GM21360 (cell line): ENCODE measurements at regions not wholly inside any gene's neighbourhood (a gene's known extent, or its start where the extent isn't known, plus 50 kb on each side); places are given as distances from the start of the nearest gene placed in this dataset.

Source experiments
- ATAC-seq: cut with Tn5 transposase; IDR thresholded peaks from one replicate; pipeline ENCODE4 v1.9.1; 2021; ENCODE audit warnings: mild to moderate bottlenecking, moderate library complexity; ENCODE audit not compliant: unreplicated experiment

DNA sequence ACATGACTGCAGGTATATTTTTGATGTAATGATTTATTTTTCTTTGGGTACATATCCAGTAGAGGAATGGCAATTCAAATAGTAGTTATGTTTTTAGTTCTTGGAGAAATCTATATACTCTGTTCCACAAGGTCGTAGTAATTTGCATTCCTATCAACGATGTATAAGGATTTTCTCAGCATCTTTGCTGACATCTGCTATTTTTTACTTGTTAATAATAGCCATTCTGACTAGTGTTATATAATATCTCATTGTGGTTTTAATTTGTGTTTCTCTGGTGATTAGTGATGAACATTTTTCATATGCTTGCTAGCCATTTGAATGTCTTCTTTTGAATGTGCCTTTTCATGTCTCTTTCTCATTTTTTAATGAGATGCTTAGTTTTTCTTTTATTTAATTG is 292.1 kb upstream of the RGS18 start:
- ATAC-seq: no peak

DNA sequence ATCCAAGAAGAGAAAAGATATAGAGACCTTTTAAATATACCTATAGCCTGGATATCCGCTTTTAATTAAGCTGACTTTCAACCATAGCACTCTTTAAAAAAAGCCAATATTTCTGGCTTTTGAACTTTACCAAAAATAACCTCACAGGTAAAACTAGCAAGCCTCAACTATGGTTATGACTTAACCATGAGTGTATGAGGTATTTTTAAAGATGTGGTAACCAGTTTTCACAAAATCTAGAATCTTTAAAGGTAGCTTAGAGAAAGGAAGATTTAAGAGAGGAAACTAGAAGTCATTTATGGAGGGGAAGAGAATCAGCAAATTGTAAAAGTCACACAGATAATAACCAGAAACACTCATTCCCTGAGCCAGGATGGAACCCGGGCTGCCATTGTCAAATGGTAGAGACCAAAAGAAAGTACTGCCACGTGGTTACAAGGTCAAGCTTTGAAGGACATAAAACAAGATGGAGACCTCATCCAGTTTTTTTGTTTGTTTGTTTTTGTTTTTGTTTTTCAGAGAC is 288.4 kb upstream of the RGS18 start:
- ATAC-seq: no peak

DNA sequence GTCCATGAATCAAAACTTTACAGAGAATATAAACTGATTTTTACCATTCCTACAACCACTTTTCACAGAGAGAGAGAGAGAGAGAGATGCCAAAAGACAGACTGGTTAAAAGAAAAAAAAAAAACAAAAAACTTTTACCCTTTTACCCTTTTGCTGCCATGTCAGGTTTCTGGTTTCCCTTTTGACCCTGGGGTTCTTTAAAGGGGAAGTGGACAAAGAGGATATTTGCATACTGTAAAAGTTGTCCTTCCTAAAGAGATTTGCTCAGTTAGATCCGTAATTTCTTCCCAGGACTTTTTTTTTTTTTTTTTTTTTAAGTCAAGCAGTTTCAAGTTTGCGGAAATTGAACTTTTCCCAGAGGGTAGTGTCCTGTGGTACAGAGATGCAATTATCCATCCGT is 287.8 kb upstream of the RGS18 start:
- ATAC-seq: no peak

DNA sequence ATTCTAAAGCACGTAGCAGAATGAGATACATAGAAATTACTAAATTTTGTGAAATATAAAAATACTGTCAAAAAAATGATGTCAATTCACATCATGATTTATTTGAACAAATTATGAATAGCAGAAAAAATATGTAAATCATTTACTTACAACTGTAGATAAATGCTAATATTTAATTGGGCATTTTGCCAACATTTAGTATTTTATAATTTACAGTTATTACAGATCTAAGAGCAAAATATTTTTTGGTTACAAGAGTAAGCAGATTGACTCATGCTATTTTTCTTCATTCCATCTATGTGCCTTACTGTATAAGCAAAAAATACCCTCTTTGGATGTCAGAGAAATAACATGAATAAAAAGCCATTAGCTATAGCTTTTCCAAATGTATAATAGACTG is 282.3 kb upstream of the RGS18 start:
- ATAC-seq: no peak

DNA sequence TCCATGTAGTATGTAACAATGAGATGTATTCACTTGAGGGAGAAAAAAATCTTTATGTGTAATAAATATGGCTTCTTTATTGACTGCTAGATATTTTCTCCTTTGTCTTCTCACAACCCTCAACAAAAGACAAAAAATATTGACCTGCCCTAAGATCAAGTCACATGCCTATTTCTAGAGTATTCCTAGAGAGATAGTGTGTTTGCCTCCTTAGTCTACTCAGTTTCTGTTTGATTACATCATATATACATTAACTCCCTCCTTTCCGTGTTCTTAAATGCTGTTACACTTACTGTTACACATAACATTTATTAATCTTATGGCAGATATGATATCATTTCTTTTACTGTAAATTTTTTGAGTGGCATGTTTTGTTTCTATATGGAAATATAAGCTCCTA is 281.6 kb upstream of the RGS18 start:
- ATAC-seq: no peak

DNA sequence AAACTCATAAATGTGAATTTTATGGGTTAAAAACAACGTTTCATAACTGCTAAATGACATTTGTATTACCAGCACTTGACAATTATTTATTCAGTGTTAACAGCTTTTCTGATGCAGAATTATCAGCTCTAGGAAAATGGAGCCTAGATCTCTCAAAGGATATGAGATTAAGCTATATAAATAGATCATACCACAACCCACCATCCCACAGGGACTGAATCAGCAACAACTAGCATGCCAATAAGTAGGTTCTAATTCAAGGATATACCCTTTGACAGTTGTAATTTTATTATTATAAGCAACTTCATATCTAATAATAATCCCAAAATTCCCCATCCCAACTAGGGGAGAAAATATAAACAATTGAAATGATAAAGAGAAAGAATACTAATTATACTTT is 275.4 kb upstream of the RGS18 start:
- no peak for ATAC-seq

DNA sequence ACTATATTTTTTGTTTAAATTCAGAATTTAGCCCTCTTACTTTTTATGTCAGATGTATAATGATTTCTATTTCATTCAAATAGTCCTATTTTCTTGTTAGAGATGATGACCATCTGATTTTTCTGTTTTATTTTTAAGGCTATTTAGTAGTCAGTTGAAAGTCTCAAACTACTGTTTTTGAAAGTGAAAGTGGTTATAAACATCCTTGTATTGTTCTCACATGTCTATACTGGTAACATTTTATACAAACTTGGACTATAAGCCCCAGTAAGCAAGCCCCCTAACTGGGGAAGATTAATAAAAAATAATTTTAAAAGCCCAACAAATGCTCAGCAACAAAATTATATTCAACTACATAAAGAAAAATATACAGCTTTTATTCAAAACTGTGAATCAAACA is 271.3 kb upstream of the RGS18 start:
- no peak for ATAC-seq

DNA sequence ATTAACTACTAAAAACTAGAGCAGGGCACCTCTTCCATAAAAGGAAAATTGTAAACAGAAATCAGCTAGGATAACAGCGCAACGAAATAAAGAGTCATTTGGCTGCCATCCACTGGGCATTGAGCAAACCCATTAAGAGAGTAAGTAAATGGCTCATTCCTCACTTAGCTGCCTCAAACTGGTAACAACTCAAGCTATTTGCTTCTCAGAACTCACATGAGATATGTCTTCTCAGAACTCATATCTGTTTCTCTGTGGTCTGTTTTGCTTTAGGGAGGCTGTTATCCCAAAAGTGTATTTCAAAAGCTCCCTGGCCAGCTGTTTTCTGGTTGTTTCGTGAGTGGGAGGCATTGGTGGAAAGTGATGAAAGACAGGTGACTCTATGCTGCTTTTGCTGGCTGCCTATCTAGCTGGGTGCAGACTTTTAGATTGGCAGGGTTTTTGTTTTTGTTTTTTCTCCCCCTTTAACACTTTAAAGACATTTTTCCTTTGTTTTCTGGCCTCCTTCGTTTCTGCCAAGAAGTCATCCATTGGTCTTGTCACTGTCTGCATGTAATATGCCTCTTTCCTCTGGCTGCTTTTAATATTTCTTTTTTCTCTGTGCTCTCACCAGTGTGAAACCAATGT is 269.2 kb upstream of the RGS18 start:
- ATAC-seq: no peak

DNA sequence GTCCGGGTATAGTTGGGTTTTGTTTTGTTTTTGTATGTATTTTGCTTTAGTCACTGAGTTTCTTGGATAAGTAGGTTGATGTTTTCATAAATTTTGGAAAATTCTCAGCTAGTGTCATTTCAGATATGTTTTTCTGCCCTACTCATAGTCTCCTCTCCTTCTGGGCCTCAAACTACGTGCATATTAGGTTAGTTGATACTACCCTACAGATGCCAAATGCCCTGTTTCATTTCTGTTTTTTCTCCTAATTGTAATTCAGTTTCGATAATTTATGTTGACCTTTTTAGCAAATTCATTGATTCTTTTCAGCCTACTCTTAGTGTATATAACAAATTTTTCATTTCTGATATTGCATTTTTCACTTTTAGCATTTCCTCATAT is 268.6 kb upstream of the RGS18 start:
- no peak for ATAC-seq

DNA sequence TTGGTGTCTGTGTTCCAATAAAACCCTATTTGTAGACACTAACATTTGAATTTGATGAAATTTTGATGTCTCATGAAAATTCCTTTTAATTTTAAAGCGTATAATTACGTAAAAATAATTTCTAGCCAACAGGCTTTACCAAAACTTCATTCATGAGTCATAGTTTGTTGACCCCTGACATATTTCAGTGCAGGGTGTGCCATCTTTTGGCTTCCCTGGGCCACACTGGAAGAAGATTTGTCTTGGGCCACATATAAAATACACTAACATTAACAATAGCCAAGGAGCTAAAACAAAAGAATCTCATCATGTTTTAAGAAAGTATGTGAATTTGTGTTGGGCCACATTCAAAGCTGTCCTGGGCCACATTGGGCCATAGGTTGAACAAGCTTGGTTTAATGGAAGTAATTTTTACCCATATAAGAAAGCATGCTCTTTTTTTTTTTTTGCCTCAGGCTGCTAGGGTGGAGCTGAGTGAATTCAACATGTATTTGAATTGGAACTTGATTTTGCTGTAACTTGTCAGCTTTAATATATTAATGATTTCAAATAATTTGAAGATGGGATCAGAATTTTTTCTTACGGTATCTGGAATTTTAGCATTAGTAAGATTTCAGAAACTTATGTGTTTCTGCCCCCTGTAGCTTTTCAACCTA is 267.7 kb upstream of the RGS18 start:
- no peak for ATAC-seq

DNA sequence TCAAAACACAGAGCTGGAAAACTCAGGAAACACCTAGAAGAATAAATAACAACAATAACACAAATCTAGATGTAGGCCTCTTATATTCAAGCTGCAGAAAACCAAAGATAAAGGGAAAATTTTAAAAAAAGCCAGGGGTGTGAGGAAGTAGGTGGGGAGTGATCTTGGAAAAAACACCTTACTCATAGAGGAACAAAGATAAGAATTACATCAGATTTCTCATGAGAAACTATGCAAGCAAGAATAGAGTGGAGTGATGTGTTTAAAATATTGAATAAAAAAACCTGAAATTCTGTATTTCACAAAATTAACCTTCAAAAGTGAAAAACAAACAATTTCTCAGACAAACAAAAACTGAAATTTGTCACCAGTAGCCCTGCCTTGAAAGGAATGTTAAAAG is 265.5 kb upstream of the RGS18 start:
- ATAC-seq: no peak

DNA sequence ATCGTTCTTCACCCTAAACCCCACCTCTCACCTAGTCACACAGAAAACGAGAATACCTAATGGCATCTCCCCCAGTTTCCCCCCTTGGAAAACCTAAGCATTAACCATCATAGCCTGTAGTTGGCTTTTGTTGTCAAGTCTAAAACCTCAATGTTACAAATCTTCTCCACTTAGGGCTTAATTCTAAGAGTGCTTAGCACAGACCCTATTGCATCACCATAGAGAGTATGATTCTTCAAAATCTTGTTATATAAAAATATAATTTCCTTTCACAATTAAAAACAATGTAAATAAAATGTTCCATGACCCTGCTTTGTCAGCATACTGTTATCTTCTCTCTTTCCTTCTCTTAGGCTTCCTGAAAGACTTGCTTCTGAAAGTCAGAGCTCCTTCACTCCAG is 263.2 kb upstream of the RGS18 start:
- no peak for ATAC-seq

DNA sequence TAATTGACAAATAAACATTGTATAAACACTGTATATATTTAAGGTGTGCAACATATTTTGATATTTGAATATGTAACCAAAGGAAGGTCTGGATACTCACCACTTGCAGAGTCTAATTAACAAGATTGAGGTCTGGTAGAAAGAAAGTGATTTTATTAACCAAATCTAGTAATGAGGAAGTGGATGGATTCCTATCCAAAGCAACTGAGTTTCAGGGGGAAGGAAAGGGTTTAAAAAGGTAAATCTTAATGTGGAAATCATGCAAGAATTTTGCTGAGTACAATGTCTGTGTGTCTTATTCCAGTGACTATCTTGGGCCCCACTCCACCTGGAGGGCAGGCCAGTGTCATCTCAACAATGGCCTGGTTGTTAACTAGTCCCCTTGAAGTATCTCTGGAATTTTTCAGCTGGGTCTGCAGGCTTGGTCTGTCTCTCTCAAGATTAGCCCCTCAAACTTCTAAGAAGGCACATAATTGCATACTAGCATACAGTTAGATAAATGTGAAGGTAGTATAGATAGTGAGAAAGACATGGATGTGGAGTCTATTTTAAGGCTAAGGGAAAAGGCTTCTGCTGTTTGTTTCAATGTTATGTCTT is 262.7 kb upstream of the RGS18 start:
- no peak for ATAC-seq

DNA sequence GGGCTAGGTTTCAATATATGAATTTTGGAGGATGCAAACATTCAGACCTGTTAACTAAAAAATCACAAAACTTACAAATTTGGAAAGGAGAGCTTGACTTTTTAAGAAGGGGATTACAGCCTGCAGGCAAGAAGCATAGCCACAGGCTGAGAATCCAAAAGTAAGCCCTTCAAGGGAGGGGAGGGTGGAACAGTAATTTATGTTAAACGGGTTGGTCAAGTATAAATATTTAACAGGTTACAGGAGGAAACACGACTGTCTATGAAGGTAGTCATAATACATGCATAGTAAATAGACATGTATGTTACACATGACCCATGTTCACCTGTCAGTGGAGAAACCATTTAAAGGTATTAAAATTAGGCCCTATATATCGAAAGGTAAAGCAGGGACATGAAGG is 261.1 kb upstream of the RGS18 start:
- ATAC-seq: no peak

DNA sequence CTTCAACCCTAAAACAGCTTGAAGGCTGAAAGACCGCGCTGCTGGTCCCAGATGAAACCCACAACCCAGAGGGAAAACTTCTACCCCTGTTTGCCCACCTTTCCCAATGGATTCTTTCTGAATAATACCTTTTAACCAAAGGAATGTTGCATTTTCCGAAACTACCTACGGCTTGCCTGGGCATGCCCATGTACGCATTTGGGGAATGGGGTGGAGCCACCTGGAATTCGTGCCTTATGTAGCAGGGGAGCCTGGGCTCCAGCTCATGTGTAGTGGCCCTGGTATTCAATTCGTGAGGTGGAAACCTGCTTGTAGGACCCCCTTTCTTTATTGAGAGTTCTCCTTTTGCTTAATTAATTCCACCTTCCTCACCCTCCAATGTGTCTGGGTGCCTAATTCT is 256.6 kb upstream of the RGS18 start:
- no peak for ATAC-seq

DNA sequence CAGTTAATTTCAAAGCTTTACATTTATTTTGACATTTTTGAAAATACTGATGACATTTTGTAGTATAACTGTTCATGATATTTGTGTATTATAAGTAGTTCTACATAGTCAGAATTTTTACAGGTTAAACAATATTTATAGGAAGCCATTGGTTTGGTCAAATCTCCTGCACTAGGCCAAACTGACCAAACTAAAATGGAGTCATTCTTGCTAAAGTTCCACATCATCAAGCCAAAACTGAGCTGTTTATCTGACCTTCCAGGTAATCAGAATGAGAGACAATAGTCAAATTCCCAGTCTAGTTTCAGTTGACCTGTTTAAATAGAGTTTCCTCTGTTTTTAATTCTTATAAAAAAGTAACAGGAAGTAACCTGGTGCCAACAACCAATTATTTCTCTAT is 253.3 kb upstream of the RGS18 start:
- no peak for ATAC-seq

DNA sequence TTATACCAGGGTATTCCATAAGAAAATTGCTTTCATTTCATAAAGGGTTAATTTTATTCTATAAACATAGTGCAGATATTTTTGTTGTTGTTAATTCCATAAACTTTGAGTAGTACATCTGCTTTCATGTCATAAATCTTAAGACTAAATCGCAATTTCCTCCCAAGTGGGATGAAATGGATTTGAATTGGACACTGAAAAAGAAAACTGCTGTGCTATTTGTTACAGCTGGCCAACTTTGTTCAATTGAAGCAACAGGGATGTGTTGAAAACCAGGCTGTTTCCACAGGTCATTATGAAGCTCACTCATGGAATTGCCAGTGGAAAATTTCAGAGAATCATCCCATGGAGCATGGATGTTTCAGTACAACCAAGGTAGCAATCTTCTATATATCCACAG is 252.5 kb upstream of the RGS18 start:
- no peak for ATAC-seq

DNA sequence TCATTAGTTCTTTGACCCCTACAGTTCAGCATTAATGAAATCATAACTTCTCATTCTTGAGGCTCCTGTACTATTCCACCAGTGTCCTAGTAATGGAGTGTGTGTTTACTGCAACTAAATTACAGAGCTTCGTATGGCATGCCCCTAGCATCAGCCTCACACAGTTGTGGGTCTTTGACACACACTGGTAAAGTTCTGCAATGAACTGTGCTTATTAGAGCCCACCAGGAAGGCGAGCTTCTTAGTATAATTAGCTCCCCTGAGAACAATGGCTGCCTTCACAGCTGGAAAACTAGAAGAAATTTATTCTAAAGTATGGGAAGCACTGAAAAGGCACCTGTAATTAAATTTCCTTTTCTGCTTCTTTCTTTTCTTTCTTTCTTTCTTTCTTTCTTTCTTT is 251.1 kb upstream of the RGS18 start:
- ATAC-seq: no peak

DNA sequence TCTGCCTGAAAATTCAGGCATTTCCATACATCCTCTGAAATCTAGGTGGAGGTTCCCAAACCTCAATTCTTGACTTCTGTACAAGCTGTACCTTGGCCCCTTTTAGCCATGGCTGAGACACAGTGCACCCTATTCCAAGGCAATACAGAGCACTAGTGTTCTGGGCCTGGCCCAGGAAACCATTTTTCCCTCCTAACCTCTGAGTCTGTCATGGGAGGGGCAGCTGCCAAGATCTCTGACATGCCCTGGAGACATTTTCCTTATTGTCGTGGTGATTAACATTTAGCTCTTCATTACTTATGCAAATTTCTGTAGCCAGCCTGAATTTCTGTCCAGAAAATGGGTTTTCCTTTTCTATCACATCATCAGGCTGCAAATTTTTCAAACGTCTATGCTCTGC is 248.0 kb upstream of the RGS18 start:
- ATAC-seq: no peak

DNA sequence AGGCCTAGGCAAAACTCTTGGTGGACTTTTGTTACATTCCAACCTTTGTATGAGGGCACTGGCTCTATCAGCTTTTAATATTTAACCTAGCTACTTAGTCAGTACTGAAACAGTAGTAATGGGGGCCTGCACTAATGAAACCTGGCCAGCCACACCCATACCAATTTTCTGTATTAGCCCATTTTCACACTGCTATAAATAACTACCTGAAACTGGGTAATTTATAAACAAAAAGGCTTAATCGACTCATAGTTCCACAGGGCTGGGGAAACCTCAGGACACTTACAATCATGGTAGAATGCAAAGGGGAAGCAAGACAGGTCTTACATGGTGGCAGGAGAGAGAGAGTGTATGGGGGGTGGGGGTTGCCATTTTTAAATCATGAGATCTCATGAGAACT is 245.7 kb upstream of the RGS18 start:
- no peak for ATAC-seq

DNA sequence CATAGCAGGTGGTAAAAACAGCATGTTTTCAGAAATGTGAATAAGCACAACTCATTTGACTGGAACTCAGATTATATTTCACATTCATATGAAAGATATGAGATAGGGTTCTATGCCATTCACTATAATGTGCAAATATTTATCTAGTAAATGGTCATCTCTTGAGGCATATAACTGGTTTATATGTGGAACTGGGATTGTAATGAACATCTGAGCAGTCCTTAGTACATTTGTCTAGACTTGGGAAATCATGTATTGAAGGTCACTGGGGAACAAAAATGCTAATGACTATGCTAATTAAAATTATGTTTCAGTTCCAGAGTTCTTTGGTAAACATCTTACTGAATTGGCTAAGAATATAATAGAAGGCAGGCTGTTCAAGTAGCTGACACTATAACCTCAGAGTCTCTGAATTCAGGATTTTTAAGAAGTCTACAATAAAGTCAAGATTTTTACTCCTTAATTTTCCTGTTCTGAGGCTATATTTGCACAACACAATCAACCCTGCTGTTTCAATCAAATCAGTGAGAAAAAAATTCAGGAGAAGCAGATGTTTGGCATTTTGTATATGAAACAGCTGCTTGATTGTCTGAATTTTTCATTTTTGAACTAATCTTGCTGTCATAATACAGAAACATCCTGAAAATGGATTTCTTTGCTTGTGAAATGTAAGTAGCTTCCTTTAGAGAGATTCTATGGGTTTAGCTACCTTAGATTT is 244.8 kb upstream of the RGS18 start:
- ATAC-seq: no peak

DNA sequence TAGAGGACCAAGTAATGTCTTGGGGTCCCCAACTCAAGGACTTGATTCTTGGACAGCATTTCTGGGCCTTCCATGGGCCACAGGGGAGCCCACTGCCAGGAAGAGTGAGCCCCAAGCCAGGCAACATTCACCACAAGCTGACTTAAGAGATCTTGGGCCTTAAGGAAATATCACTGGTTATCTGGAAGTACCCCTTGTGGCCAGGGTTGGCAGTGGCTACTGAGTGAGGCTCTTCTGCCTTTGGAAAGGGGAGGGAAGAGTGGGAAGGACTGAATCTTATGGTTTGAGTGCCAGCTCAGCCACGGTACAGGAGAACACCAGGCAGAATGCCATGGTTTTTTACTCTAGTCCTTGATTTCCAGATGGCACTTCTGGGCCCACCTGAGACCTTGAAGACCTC is 228.9 kb upstream of the RGS18 start:
- no peak for ATAC-seq
